ENCODE measurements at regions not wholly inside any gene's neighbourhood (a gene's known extent, or its start where the extent isn't known, plus 50 kb on each side); places are given as distances from the start of the nearest gene placed in this dataset.

GRCh38 chr5:67476531-67476930 is 279.9 kb upstream of the CD180 start:
- TF ChIP-seq ZNF146 (tag by site-specific recombination; IDR thresholded peaks at IDR 0.05) (no peak), ZFP41 (tag by site-specific recombination; IDR thresholded peaks at IDR 0.05; ENCODE audit: borderline replicate concordance) (no peak), ZNF24 (tag by site-specific recombination; IDR thresholded peaks at IDR 0.05) (no peak), HOXA7 (CRISPR knock-in tag; IDR thresholded peaks at IDR 0.05; ENCODE audit: borderline replicate concordance) (no peak)
- TF ChIP-seq, protein P1, sequence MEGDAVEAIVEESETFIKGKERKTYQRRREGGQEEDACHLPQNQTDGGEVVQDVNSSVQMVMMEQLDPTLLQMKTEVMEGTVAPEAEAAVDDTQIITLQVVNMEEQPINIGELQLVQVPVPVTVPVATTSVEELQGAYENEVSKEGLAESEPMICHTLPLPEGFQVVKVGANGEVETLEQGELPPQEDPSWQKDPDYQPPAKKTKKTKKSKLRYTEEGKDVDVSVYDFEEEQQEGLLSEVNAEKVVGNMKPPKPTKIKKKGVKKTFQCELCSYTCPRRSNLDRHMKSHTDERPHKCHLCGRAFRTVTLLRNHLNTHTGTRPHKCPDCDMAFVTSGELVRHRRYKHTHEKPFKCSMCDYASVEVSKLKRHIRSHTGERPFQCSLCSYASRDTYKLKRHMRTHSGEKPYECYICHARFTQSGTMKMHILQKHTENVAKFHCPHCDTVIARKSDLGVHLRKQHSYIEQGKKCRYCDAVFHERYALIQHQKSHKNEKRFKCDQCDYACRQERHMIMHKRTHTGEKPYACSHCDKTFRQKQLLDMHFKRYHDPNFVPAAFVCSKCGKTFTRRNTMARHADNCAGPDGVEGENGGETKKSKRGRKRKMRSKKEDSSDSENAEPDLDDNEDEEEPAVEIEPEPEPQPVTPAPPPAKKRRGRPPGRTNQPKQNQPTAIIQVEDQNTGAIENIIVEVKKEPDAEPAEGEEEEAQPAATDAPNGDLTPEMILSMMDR (tag by site-specific recombination; IDR thresholded peaks at IDR 0.05), result no peak
- TF ChIP-seq, protein P2, sequence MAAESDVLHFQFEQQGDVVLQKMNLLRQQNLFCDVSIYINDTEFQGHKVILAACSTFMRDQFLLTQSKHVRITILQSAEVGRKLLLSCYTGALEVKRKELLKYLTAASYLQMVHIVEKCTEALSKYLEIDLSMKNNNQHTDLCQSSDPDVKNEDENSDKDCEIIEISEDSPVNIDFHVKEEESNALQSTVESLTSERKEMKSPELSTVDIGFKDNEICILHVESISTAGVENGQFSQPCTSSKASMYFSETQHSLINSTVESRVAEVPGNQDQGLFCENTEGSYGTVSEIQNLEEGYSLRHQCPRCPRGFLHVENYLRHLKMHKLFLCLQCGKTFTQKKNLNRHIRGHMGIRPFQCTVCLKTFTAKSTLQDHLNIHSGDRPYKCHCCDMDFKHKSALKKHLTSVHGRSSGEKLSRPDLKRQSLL (tag by site-specific recombination; IDR thresholded peaks at IDR 0.05), result no peak

Data from HEK293 (cell line).